Neural progenitor cell (in vitro differentiated cells): ENCODE measurements at regions not wholly inside any gene's neighbourhood (a gene's known extent, or its start where the extent isn't known, plus 50 kb on each side); places are given as distances from the start of the nearest gene placed in this dataset.

ENCODE experiments used
- CTCF ChIP-seq: fragments of 200-600 bp; sonication (generic); IDR thresholded peaks from 2 replicates; pipeline ENCODE4 v1.5.1; 2017; ENCODE audit warnings: antibody characterized with exemption, mild to moderate bottlenecking
- EZH2 ChIP-seq: fragments of 200-600 bp; sonication (generic); IDR thresholded peaks from 2 replicates; pipeline ENCODE4 v1.6.1; 2017; ENCODE audit warnings: antibody characterized with exemption, mild to moderate bottlenecking, moderate library complexity
- EZH2phosphoT487 ChIP-seq: fragments of 200-600 bp; sonication (generic); IDR thresholded peaks from 2 replicates; pipeline ENCODE4 v1.6.1; 2017; ENCODE audit warnings: antibody characterized with exemption

GRCh38 chr4:23279377-23279986, 586.7 kb downstream of the GBA3 start:
- no peak for TF ChIP-seq CTCF
- no peak for TF ChIP-seq EZH2
- TF ChIP-seq EZH2phosphoT487: no peak
